Panc1 (cell line): ENCODE measurements at regions not wholly inside any gene's neighbourhood (a gene's known extent, or its start where the extent isn't known, plus 50 kb on each side); places are given as distances from the start of the nearest gene placed in this dataset.

Source experiments
- ATAC-seq: fragments of 200-7000 bp; cut with Tn5 transposase; 2 replicates; pipeline ENCODE4 v1.9.1; 2020; ENCODE audit warnings: mild to moderate bottlenecking, moderate library complexity
- BruUV-seq: library from RNA; stranded (reverse); fragments of 400-500 nt; replicated peaks from 2 replicates; lab custom pipeline; 2021; lab: Mats Ljungman, UMichigan
- CTCF ChIA-PET: fragments of 300-600 bp; sonication (Branson Sonifier 250); formaldehyde crosslinking; loops from one replicate; lab custom pipeline; 2022; ENCODE audit warnings: antibody characterized with exemption; lab: Charles Lee
- POLR2A ChIA-PET: fragments of 300-600 bp; sonication (Branson Sonifier 250); formaldehyde crosslinking; loops from one replicate; lab custom pipeline; 2022; ENCODE audit warnings: antibody characterized with exemption; lab: Charles Lee
- DNase-seq: peaks from one replicate; pipeline ENCODE4 v3.0.0-alpha.2; 2010; ENCODE audit warnings: low read depth, low spot score
- H3K27ac ChIP-seq: 2 replicates; pipeline ENCODE4 v1.5.1; 2011; ENCODE audit warnings: mild to moderate bottlenecking, low read length, inconsistent platforms
- H3K27me3 ChIP-seq: fragments of 200-500 bp; sonication (Bioruptor generic); 2 replicates; pipeline ENCODE4 v1.6.0; 2014; ENCODE audit warnings: low read length, inconsistent platforms; ENCODE audit not compliant: control insufficient read depth, insufficient read depth
- H3K36me3 ChIP-seq: fragments of 200-500 bp; sonication (Bioruptor generic); 2 replicates; pipeline ENCODE4 v1.5.1; 2014; ENCODE audit warnings: inconsistent platforms, mild to moderate bottlenecking, low read length, moderate library complexity; ENCODE audit not compliant: control insufficient read depth, insufficient read depth
- H3K4me1 ChIP-seq: 2 replicates; pipeline ENCODE4 v1.5.1; 2011; ENCODE audit warnings: inconsistent platforms, mild to moderate bottlenecking, low read length, moderate library complexity; ENCODE audit not compliant: control insufficient read depth, insufficient read depth
- H3K4me3 ChIP-seq, 2 experiments: 2 replicates each; pipeline ENCODE4 v1.5.1; 2011 to 2012; ENCODE audit warnings: low read depth in 2 of 2, low read length in 2 of 2, mild to moderate bottlenecking in 2 of 2, inconsistent platforms in 1 of 2, moderate library complexity in 1 of 2
- H3K9me3 ChIP-seq: fragments of 200-500 bp; sonication (Bioruptor generic); 2 replicates; pipeline ENCODE4 v1.5.1; 2014; ENCODE audit warnings: low read depth, mild to moderate bottlenecking, inconsistent platforms, low read length, moderate library complexity; ENCODE audit not compliant: control insufficient read depth, insufficient read depth
- POLR2AphosphoS5 ChIP-seq: IDR thresholded peaks from 2 replicates; pipeline ENCODE4 v1.6.1; 2012; ENCODE audit warnings: mild to moderate bottlenecking, low read depth, low read length, moderate library complexity
- SIN3A ChIP-seq: IDR thresholded peaks from 2 replicates; pipeline ENCODE4 v1.6.1; 2012; ENCODE audit warnings: low read depth, mild to moderate bottlenecking, low read length, moderate library complexity, borderline replicate concordance; ENCODE audit not compliant: insufficient read depth
- TCF7L2 ChIP-seq: IDR thresholded peaks from 2 replicates; pipeline ENCODE4 v1.6.1; 2011; ENCODE audit warnings: mild to moderate bottlenecking, low read depth, low read length, inconsistent platforms
- in situ Hi-C: cut with HindIII; loops from 2 replicates; pipeline ENCODE4 v1.10.0; 2016; ENCODE audit warnings: low sequenced_read_pairs, low pct_unique_long_range_greater_than_20kb
- intact Hi-C: fragments of 100-400 bp; cut with micrococcal nuclease; formaldehyde crosslinking; loops from one replicate; pipeline ENCODE4 v1.10.0; 2022; ENCODE audit not compliant: unreplicated experiment
- TF ChIP-seq, protein P1 (sequence below): fragments of 450-650 bp; IDR thresholded peaks from 2 replicates; pipeline ENCODE4 v1.5.1; 2017; ENCODE audit warnings: mild to moderate bottlenecking
- TF ChIP-seq, protein P2 (sequence below), 2 experiments: IDR thresholded peaks; 2 replicates each; pipeline ENCODE4 v1.6.1; 2011 to 2012; ENCODE audit warnings: low read depth in 2 of 2, control low read depth in 1 of 2, low read length in 1 of 2, mild to moderate bottlenecking in 1 of 2, moderate library complexity in 1 of 2; ENCODE audit not compliant: insufficient read depth in 1 of 2

DNA sequence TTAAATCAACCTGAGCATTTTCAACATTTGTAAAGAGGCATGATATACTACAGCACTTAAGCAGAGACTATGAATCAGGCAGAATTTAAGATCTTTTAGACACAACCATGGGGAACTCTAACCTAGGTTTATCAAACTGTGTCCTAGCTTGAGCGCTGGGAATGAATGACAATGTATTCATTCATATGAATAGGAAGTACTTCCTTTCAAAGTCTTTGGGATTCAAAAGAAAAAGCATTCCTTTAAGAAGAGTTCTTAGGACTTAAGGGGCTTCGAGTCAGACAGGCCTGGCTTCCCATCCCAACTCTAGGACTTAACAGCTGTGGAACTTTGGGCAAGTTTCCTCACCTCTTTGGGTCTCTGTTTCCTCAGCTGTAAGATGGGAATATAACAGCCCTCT lies 104.6 kb downstream of the ANAPC4 start:
- H3K9me3 ChIP-seq: no peaks in the 10 kb centered on the region
- CTCF ChIA-PET: no interaction called here
- no peak for TF ChIP-seq SIN3A
- TF ChIP-seq TCF7L2: no peak
- TF ChIP-seq, protein P1, sequence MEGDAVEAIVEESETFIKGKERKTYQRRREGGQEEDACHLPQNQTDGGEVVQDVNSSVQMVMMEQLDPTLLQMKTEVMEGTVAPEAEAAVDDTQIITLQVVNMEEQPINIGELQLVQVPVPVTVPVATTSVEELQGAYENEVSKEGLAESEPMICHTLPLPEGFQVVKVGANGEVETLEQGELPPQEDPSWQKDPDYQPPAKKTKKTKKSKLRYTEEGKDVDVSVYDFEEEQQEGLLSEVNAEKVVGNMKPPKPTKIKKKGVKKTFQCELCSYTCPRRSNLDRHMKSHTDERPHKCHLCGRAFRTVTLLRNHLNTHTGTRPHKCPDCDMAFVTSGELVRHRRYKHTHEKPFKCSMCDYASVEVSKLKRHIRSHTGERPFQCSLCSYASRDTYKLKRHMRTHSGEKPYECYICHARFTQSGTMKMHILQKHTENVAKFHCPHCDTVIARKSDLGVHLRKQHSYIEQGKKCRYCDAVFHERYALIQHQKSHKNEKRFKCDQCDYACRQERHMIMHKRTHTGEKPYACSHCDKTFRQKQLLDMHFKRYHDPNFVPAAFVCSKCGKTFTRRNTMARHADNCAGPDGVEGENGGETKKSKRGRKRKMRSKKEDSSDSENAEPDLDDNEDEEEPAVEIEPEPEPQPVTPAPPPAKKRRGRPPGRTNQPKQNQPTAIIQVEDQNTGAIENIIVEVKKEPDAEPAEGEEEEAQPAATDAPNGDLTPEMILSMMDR: no peak
- TF ChIP-seq POLR2AphosphoS5: no peak
- TF ChIP-seq, protein P2, sequence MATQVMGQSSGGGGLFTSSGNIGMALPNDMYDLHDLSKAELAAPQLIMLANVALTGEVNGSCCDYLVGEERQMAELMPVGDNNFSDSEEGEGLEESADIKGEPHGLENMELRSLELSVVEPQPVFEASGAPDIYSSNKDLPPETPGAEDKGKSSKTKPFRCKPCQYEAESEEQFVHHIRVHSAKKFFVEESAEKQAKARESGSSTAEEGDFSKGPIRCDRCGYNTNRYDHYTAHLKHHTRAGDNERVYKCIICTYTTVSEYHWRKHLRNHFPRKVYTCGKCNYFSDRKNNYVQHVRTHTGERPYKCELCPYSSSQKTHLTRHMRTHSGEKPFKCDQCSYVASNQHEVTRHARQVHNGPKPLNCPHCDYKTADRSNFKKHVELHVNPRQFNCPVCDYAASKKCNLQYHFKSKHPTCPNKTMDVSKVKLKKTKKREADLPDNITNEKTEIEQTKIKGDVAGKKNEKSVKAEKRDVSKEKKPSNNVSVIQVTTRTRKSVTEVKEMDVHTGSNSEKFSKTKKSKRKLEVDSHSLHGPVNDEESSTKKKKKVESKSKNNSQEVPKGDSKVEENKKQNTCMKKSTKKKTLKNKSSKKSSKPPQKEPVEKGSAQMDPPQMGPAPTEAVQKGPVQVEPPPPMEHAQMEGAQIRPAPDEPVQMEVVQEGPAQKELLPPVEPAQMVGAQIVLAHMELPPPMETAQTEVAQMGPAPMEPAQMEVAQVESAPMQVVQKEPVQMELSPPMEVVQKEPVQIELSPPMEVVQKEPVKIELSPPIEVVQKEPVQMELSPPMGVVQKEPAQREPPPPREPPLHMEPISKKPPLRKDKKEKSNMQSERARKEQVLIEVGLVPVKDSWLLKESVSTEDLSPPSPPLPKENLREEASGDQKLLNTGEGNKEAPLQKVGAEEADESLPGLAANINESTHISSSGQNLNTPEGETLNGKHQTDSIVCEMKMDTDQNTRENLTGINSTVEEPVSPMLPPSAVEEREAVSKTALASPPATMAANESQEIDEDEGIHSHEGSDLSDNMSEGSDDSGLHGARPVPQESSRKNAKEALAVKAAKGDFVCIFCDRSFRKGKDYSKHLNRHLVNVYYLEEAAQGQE (IDR thresholded peaks at IDR 0.05; ENCODE audit: insufficient read depth in 1 of 2, low read depth in 2 of 2, low read length in 1 of 2): no peak
- H3K27ac ChIP-seq: no peak overlapping the region
- POLR2A ChIA-PET: no interaction called here
- DNase-seq (no peak), ATAC-seq (no peak)
- H3K36me3 ChIP-seq: no peaks in the 10 kb centered on the region
- in situ Hi-C loops: no loop called here
- BruUV-seq: no TSS peak
- no peak overlapping the region for H3K4me3 ChIP-seq
- no peaks in the 10 kb centered on the region for H3K4me1 ChIP-seq
- no peaks in the 10 kb centered on the region for H3K27me3 ChIP-seq
- intact Hi-C loops: no loop called here

DNA sequence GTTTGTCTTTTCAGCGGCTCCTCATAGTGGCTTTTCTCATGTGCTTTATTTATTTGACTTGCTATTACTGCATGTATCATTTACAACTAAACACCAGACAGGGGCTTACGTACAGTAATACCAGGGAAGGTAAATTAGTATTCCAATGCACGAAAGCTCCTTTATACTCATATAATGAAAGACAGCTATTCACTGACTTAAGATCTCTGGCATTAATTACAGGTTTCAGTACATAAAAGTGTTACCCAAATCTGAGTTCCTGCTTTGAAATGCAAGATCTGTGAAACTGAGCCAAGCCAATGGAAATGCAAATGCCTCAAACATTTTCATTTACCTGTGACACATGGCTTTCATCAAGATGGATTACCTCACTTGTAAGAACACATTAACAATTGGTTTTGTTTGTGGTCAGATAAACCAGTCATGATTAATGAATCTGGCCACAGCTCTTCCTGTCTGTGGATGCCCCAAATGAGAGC lies 107.2 kb downstream of the ANAPC4 start:
- no peaks in the 10 kb centered on the region for H3K27me3 ChIP-seq
- DNase-seq: no peak
- ATAC-seq: no peak
- no peaks in the 10 kb centered on the region for H3K9me3 ChIP-seq
- no peak overlapping the region for H3K27ac ChIP-seq
- H3K4me3 ChIP-seq: no peak overlapping the region
- H3K36me3 ChIP-seq: no peaks in the 10 kb centered on the region
- POLR2A ChIA-PET: no interaction called here
- no peaks in the 10 kb centered on the region for H3K4me1 ChIP-seq
- CTCF ChIA-PET: no interaction called here
- TF ChIP-seq TCF7L2: no peak
- TF ChIP-seq POLR2AphosphoS5: no peak
- TF ChIP-seq, protein P2 (IDR thresholded peaks at IDR 0.05; ENCODE audit: insufficient read depth in 1 of 2, low read depth in 2 of 2, low read length in 1 of 2): no peak
- TF ChIP-seq, protein P1: no peak
- no peak for TF ChIP-seq SIN3A
- in situ Hi-C loops (no loop called here), intact Hi-C loops (no loop called here)
- BruUV-seq: no TSS peak
